ENCODE measurements at regions not wholly inside any gene's neighbourhood (a gene's known extent, or its start where the extent isn't known, plus 50 kb on each side); places are given as distances from the start of the nearest gene placed in this dataset.

DNA sequence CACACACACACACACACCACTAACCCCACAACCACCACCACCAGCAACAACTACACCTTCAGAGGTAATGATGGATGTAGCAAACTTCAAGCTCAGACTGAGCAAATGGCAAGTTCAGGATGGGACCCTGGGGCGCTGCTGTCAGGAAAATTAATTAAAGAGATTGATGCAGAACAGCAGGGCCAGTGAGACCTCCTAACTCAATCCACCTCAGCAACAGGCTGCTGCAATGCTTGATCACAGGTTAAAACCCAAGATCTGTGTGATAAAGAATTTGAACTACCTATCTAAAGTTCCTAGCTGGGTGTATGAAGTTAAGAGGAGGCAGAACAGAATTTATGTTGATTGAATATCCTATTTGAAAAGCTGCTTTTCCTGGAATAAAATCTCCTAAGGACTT, 140.3 kb upstream of the FER start:
- TF ChIP-seq ZNF677 (tag by site-specific recombination; IDR thresholded peaks at IDR 0.05) (no peak), ZNF529 (tag by site-specific recombination; IDR thresholded peaks at IDR 0.05; ENCODE audit: insufficient replicate concordance) (no peak), ZNF510 (tag by site-specific recombination; IDR thresholded peaks at IDR 0.05; ENCODE audit: insufficient replicate concordance) (no peak), SP7 (tag by site-specific recombination; IDR thresholded peaks at IDR 0.05) (no peak), ZFP41 (tag by site-specific recombination; IDR thresholded peaks at IDR 0.05; ENCODE audit: borderline replicate concordance) (no peak), REPIN1 (tag by site-specific recombination; IDR thresholded peaks at IDR 0.05; ENCODE audit: low read depth) (no peak), MYNN (tag by site-specific recombination; IDR thresholded peaks at IDR 0.05; ENCODE audit: borderline replicate concordance) (no peak), MZF1 (tag by site-specific recombination; IDR thresholded peaks at IDR 0.05; ENCODE audit: borderline replicate concordance) (no peak), ZNF433 (tag by site-specific recombination; IDR thresholded peaks at IDR 0.05; ENCODE audit: low read depth) (no peak), ZNF792 (tag by site-specific recombination; IDR thresholded peaks at IDR 0.05) (no peak), ZNF16 (tag by site-specific recombination; IDR thresholded peaks at IDR 0.05; ENCODE audit: low read depth) (no peak), ZNF548 (tag by site-specific recombination; IDR thresholded peaks at IDR 0.05) (no peak), ZNF549 (tag by site-specific recombination; IDR thresholded peaks at IDR 0.05) (no peak), ZSCAN30 (tag by site-specific recombination; IDR thresholded peaks at IDR 0.05) (no peak), ZNF175 (tag by site-specific recombination; IDR thresholded peaks at IDR 0.05) (no peak), ZNF302 (tag by site-specific recombination; IDR thresholded peaks at IDR 0.05; ENCODE audit: low read depth) (no peak), BCL11B (tag by site-specific recombination; IDR thresholded peaks at IDR 0.05; ENCODE audit: low read depth) (no peak), ZSCAN23 (tag by site-specific recombination; IDR thresholded peaks at IDR 0.05) (no peak)
- TF ChIP-seq, protein P1, sequence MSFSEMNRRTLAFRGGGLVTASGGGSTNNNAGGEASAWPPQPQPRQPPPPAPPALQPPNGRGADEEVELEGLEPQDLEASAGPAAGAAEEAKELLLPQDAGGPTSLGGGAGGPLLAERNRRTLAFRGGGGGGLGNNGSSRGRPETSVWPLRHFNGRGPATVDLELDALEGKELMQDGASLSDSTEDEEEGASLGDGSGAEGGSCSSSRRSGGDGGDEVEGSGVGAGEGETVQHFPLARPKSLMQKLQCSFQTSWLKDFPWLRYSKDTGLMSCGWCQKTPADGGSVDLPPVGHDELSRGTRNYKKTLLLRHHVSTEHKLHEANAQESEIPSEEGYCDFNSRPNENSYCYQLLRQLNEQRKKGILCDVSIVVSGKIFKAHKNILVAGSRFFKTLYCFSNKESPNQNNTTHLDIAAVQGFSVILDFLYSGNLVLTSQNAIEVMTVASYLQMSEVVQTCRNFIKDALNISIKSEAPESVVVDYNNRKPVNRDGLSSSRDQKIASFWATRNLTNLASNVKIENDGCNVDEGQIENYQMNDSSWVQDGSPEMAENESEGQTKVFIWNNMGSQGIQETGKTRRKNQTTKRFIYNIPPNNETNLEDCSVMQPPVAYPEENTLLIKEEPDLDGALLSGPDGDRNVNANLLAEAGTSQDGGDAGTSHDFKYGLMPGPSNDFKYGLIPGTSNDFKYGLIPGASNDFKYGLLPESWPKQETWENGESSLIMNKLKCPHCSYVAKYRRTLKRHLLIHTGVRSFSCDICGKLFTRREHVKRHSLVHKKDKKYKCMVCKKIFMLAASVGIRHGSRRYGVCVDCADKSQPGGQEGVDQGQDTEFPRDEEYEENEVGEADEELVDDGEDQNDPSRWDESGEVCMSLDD (tag by site-specific recombination; IDR thresholded peaks at IDR 0.05) = no peak
- TF ChIP-seq, protein P2, sequence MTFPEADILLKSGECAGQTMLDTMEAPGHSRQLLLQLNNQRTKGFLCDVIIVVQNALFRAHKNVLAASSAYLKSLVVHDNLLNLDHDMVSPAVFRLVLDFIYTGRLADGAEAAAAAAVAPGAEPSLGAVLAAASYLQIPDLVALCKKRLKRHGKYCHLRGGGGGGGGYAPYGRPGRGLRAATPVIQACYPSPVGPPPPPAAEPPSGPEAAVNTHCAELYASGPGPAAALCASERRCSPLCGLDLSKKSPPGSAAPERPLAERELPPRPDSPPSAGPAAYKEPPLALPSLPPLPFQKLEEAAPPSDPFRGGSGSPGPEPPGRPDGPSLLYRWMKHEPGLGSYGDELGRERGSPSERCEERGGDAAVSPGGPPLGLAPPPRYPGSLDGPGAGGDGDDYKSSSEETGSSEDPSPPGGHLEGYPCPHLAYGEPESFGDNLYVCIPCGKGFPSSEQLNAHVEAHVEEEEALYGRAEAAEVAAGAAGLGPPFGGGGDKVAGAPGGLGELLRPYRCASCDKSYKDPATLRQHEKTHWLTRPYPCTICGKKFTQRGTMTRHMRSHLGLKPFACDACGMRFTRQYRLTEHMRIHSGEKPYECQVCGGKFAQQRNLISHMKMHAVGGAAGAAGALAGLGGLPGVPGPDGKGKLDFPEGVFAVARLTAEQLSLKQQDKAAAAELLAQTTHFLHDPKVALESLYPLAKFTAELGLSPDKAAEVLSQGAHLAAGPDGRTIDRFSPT (tag by site-specific recombination; IDR thresholded peaks at IDR 0.05) = no peak
- no peaks in the 10 kb centered on the region for H3K36me3 ChIP-seq (ENCODE audit: control insufficient read depth in 2 of 2, insufficient read depth in 1 of 2, low read length in 2 of 2)
- no peaks in the 10 kb centered on the region for H3K4me1 ChIP-seq (ENCODE audit: control insufficient read depth, insufficient read depth, low read length)
- H3K9me3 ChIP-seq (ENCODE audit: control insufficient read depth, insufficient read depth, low read depth, low read length) = no peaks in the 10 kb centered on the region
- CTCF ChIA-PET = no interaction called here
- no peak overlapping the region for H3K4me3 ChIP-seq (ENCODE audit: low read depth, low read length)
- H3K27ac ChIP-seq (ENCODE audit: extremely low read depth, low read depth, low read length) = no peak overlapping the region
- POLR2A ChIA-PET = no interaction called here

DNA sequence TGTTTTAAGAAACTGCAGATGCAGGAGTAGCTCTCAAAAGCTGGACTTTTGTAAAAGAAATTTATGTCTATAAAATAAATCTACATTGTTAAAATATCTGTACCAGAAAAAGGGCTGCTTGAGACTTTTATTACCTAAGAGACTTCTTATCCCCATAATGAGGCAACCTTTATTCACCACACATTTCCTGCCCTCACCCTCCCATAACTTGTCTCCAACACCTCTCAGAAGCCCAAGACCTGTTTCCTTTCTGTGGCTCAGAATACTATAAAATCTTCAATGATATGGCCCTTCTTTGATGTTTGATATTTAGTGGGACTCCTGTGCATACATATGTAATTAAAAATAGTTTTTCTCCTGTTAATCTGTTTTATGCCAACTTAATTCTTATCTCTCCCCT, 141.5 kb upstream of the FER start:
- no peaks in the 10 kb centered on the region for H3K36me3 ChIP-seq (ENCODE audit: control insufficient read depth in 2 of 2, insufficient read depth in 1 of 2, low read length in 2 of 2)
- ChIA-PET CTCF (no interaction called here), POLR2A (no interaction called here)
- H3K27ac ChIP-seq (ENCODE audit: extremely low read depth, low read depth, low read length) = no peak overlapping the region
- H3K9me3 ChIP-seq (ENCODE audit: control insufficient read depth, insufficient read depth, low read depth, low read length) = no peaks in the 10 kb centered on the region
- H3K4me1 ChIP-seq (ENCODE audit: control insufficient read depth, insufficient read depth, low read length) = no peaks in the 10 kb centered on the region
- H3K4me3 ChIP-seq (ENCODE audit: low read depth, low read length) = no peak overlapping the region
- TF ChIP-seq ZNF24 (tag by site-specific recombination; IDR thresholded peaks at IDR 0.05) = no peak
- TF ChIP-seq ZIC2 (tag by site-specific recombination; IDR thresholded peaks at IDR 0.05) = no peak
- no peak for TF ChIP-seq ZNF837 (tag by site-specific recombination; IDR thresholded peaks at IDR 0.05)
- no peak for TF ChIP-seq ZNF23 (tag by site-specific recombination; IDR thresholded peaks at IDR 0.05; ENCODE audit: borderline replicate concordance)
- TF ChIP-seq ZNF416 (tag by site-specific recombination; IDR thresholded peaks at IDR 0.05) = no peak
- TF ChIP-seq ZNF785 (tag by site-specific recombination; IDR thresholded peaks at IDR 0.05) = no peak
- no peak for TF ChIP-seq REPIN1 (tag by site-specific recombination; IDR thresholded peaks at IDR 0.05; ENCODE audit: low read depth)
- no peak for TF ChIP-seq ZSCAN5A (tag by site-specific recombination; IDR thresholded peaks at IDR 0.05)
- TF ChIP-seq ZNF707 (tag by site-specific recombination; IDR thresholded peaks at IDR 0.05) = no peak
- no peak for TF ChIP-seq SP7 (tag by site-specific recombination; IDR thresholded peaks at IDR 0.05)
- no peak for TF ChIP-seq MEIS1 (CRISPR knock-in tag; IDR thresholded peaks at IDR 0.05; ENCODE audit: borderline replicate concordance)
- no peak for TF ChIP-seq MZF1 (tag by site-specific recombination; IDR thresholded peaks at IDR 0.05; ENCODE audit: borderline replicate concordance)
- TF ChIP-seq, protein P3, sequence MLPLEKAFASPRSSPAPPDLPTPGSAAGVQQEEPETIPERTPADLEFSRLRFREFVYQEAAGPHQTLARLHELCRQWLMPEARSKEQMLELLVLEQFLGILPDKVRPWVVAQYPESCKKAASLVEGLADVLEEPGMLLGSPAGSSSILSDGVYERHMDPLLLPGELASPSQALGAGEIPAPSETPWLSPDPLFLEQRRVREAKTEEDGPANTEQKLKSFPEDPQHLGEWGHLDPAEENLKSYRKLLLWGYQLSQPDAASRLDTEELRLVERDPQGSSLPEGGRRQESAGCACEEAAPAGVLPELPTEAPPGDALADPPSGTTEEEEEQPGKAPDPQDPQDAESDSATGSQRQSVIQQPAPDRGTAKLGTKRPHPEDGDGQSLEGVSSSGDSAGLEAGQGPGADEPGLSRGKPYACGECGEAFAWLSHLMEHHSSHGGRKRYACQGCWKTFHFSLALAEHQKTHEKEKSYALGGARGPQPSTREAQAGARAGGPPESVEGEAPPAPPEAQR (tag by site-specific recombination; IDR thresholded peaks at IDR 0.05) = no peak
